ENCODE measurements at regions not wholly inside any gene's neighbourhood (a gene's known extent, or its start where the extent isn't known, plus 50 kb on each side); places are given as distances from the start of the nearest gene placed in this dataset.

- Histone ChIP-seq H3K9me3 (ENCODE audit: insufficient read depth, low read length, severe bottlenecking) (no peaks in the 10 kb centered on the region), H3K4me1 (ENCODE audit: insufficient read depth, low read length) (no peaks in the 10 kb centered on the region), H3K79me2 (ENCODE audit: insufficient read depth, low read length) (no peaks in the 10 kb centered on the region), H3K36me3 (ENCODE audit: insufficient read depth, low read length) (no peaks in the 10 kb centered on the region), H3K27me3 (ENCODE audit: insufficient read depth, low read length, poor library complexity) (no peaks in the 10 kb centered on the region), H3K9ac (ENCODE audit: low read depth, low read length) (no peak overlapping the region), H2AFZ (ENCODE audit: low read depth, low read length) (no peak overlapping the region), H4K20me1 (ENCODE audit: insufficient read depth, low read length) (no peaks in the 10 kb centered on the region), H3K27ac (ENCODE audit: low read length) (no peak overlapping the region), H3K4me2 (ENCODE audit: insufficient read depth, low read length) (no peak overlapping the region), H3K4me3 (ENCODE audit: low read depth in 1 of 2, low read length in 2 of 2) (no peak overlapping the region)
- no peak for TF ChIP-seq EZH2 (IDR thresholded peaks at IDR 0.05; ENCODE audit: borderline replicate concordance, low read depth, low read length, severe bottlenecking)
- TF ChIP-seq CTCF (IDR thresholded peaks at IDR 0.05; ENCODE audit: borderline replicate concordance, extremely low read depth, low read length, poor library complexity, severe bottlenecking): no peak
- no peak for ATAC-seq (ENCODE audit: insufficient read depth, low read depth)
- no peak for DNase-seq
These were observed 392.6 kb upstream of the INTU start for GRCh38 chr4:127239902-127240763.

GRCh38 chr4:127240764-127241105 is 392.0 kb upstream of the INTU start:
- H3K4me3 ChIP-seq (ENCODE audit: low read depth in 1 of 2, low read length in 2 of 2): no peak overlapping the region
- no peaks in the 10 kb centered on the region for H3K27me3 ChIP-seq (ENCODE audit: insufficient read depth, low read length, poor library complexity)
- ATAC-seq (ENCODE audit: insufficient read depth, low read depth): no peak
- no peaks in the 10 kb centered on the region for H4K20me1 ChIP-seq (ENCODE audit: insufficient read depth, low read length)
- no peaks in the 10 kb centered on the region for H3K79me2 ChIP-seq (ENCODE audit: insufficient read depth, low read length)
- no peak overlapping the region for H3K27ac ChIP-seq (ENCODE audit: low read length)
- H2AFZ ChIP-seq (ENCODE audit: low read depth, low read length): no peak overlapping the region
- H3K4me2 ChIP-seq (ENCODE audit: insufficient read depth, low read length): no peak overlapping the region
- no peaks in the 10 kb centered on the region for H3K9me3 ChIP-seq (ENCODE audit: insufficient read depth, low read length, severe bottlenecking)
- DNase-seq: no peak
- H3K9ac ChIP-seq (ENCODE audit: low read depth, low read length): no peak overlapping the region
- H3K4me1 ChIP-seq (ENCODE audit: insufficient read depth, low read length): no peaks in the 10 kb centered on the region
- H3K36me3 ChIP-seq (ENCODE audit: insufficient read depth, low read length): no peaks in the 10 kb centered on the region
- TF ChIP-seq EZH2 (IDR thresholded peaks at IDR 0.05; ENCODE audit: borderline replicate concordance, low read depth, low read length, severe bottlenecking) (no peak), CTCF (IDR thresholded peaks at IDR 0.05; ENCODE audit: borderline replicate concordance, extremely low read depth, low read length, poor library complexity, severe bottlenecking) (no peak)

- DNase-seq (no peak), ATAC-seq (ENCODE audit: insufficient read depth, low read depth) (no peak)
- Histone ChIP-seq H3K4me2 (ENCODE audit: insufficient read depth, low read length) (no peak overlapping the region), H3K4me1 (ENCODE audit: insufficient read depth, low read length) (no peaks in the 10 kb centered on the region), H3K27ac (ENCODE audit: low read length) (no peak overlapping the region), H3K36me3 (ENCODE audit: insufficient read depth, low read length) (no peaks in the 10 kb centered on the region), H3K27me3 (ENCODE audit: insufficient read depth, low read length, poor library complexity) (no peaks in the 10 kb centered on the region), H3K79me2 (ENCODE audit: insufficient read depth, low read length) (no peaks in the 10 kb centered on the region), H3K4me3 (ENCODE audit: low read depth in 1 of 2, low read length in 2 of 2) (no peak overlapping the region), H3K9ac (ENCODE audit: low read depth, low read length) (no peak overlapping the region), H2AFZ (ENCODE audit: low read depth, low read length) (no peak overlapping the region), H4K20me1 (ENCODE audit: insufficient read depth, low read length) (no peaks in the 10 kb centered on the region), H3K9me3 (ENCODE audit: insufficient read depth, low read length, severe bottlenecking) (no peaks in the 10 kb centered on the region)
- TF ChIP-seq EZH2 (IDR thresholded peaks at IDR 0.05; ENCODE audit: borderline replicate concordance, low read depth, low read length, severe bottlenecking) (no peak), CTCF (IDR thresholded peaks at IDR 0.05; ENCODE audit: borderline replicate concordance, extremely low read depth, low read length, poor library complexity, severe bottlenecking) (no peak)
These were observed 388.2 kb upstream of the INTU start for GRCh38 chr4:127244515-127244914.
